HepG2 (cell line): ENCODE measurements at regions not wholly inside any gene's neighbourhood (a gene's known extent, or its start where the extent isn't known, plus 50 kb on each side); places are given as distances from the start of the nearest gene placed in this dataset.

Experiments
- AGO1 ChIP-seq: fragments of 200-400 bp; formaldehyde crosslinking; IDR thresholded peaks from 2 replicates; pipeline ENCODE4 v1.6.1; 2017; ENCODE audit warnings: mild to moderate bottlenecking, low read depth, low read length, moderate library complexity; ENCODE audit not compliant: poor library complexity, severe bottlenecking
- BHLHE40 ChIP-seq: IDR thresholded peaks from 2 replicates; pipeline ENCODE4 v1.6.1; 2011; ENCODE audit warnings: low read length, improper control_type of control experiment
- CTCF ChIP-seq: sonication (generic); formaldehyde crosslinking; IDR thresholded peaks from 2 replicates; pipeline ENCODE4 v1.5.0; 2020; ENCODE audit warnings: mild to moderate bottlenecking, missing genetic modification reagents, moderate library complexity
- DZIP1 ChIP-seq: sonication (generic); formaldehyde crosslinking; IDR thresholded peaks from 2 replicates; pipeline ENCODE4 v1.5.0; 2020; ENCODE audit warnings: mild to moderate bottlenecking, missing genetic modification reagents
- POGZ ChIP-seq: sonication (generic); formaldehyde crosslinking; IDR thresholded peaks from 2 replicates; pipeline ENCODE4 v1.4.0; 2020; ENCODE audit warnings: mild to moderate bottlenecking, missing genetic modification reagents
- RELA ChIP-seq: sonication (generic); formaldehyde crosslinking; IDR thresholded peaks from 2 replicates; pipeline ENCODE4 v1.4.0; 2020; ENCODE audit warnings: missing genetic modification reagents
- RFXANK ChIP-seq: IDR thresholded peaks from 2 replicates; pipeline ENCODE4 v1.6.1; 2016
- ZBTB21 ChIP-seq: sonication (generic); formaldehyde crosslinking; IDR thresholded peaks from 2 replicates; pipeline ENCODE4 v1.4.0; 2020; ENCODE audit warnings: missing genetic modification reagents
- ZBTB33 ChIP-seq: sonication (generic); formaldehyde crosslinking; IDR thresholded peaks from 2 replicates; pipeline ENCODE4 v1.4.0; 2020; ENCODE audit warnings: missing genetic modification reagents
- ZMYM4 ChIP-seq: sonication (generic); formaldehyde crosslinking; IDR thresholded peaks from 2 replicates; pipeline ENCODE4 v1.8.1; 2023; ENCODE audit warnings: mild to moderate bottlenecking, missing genetic modification reagents
- TF ChIP-seq, protein P1 (sequence below): sonication (generic); formaldehyde crosslinking; IDR thresholded peaks from 2 replicates; pipeline ENCODE4 v1.4.0; 2020; ENCODE audit warnings: missing genetic modification reagents
- TF ChIP-seq, protein P2 (sequence below): sonication (generic); formaldehyde crosslinking; IDR thresholded peaks from 2 replicates; pipeline ENCODE4 v1.4.0; 2020; ENCODE audit warnings: mild to moderate bottlenecking, missing genetic modification reagents
- TF ChIP-seq, protein P3 (sequence below): sonication (generic); formaldehyde crosslinking; IDR thresholded peaks from 2 replicates; pipeline ENCODE4 v1.4.0; 2020; ENCODE audit warnings: missing genetic modification reagents

DNA sequence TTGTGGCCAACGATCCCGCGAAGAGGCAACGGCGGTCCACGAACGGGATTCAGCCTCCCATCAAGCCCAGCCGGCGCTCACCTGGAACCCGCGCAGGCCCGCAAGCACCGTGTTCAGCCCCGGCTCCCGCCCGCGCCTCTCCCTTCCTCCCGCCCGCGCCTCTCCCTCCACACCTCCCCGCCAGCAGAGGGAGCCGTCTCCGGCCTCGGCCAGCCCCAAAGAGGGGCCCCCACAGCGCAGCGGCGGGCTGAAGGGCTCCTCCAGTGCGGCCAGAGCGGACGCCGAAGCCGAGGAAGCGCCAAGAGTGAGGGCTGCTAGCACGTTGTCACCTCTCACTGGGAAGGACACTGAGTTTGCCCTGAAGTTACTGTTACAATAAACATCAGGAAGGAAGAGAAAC is 55.3 kb upstream of the LAPTM4A start (continued):
- peak; percentile 98 for TF ChIP-seq ZBTB33 (CRISPR knock-in tag)
- TF ChIP-seq, protein P1, sequence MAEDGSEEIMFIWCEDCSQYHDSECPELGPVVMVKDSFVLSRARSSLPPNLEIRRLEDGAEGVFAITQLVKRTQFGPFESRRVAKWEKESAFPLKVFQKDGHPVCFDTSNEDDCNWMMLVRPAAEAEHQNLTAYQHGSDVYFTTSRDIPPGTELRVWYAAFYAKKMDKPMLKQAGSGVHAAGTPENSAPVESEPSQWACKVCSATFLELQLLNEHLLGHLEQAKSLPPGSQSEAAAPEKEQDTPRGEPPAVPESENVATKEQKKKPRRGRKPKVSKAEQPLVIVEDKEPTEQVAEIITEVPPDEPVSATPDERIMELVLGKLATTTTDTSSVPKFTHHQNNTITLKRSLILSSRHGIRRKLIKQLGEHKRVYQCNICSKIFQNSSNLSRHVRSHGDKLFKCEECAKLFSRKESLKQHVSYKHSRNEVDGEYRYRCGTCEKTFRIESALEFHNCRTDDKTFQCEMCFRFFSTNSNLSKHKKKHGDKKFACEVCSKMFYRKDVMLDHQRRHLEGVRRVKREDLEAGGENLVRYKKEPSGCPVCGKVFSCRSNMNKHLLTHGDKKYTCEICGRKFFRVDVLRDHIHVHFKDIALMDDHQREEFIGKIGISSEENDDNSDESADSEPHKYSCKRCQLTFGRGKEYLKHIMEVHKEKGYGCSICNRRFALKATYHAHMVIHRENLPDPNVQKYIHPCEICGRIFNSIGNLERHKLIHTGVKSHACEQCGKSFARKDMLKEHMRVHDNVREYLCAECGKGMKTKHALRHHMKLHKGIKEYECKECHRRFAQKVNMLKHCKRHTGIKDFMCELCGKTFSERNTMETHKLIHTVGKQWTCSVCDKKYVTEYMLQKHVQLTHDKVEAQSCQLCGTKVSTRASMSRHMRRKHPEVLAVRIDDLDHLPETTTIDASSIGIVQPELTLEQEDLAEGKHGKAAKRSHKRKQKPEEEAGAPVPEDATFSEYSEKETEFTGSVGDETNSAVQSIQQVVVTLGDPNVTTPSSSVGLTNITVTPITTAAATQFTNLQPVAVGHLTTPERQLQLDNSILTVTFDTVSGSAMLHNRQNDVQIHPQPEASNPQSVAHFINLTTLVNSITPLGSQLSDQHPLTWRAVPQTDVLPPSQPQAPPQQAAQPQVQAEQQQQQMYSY (CRISPR knock-in tag): no peak
- no peak for TF ChIP-seq AGO1
- TF ChIP-seq ZMYM4: peak; percentile 27; the same call in 1 of the 2 replicates
- TF ChIP-seq ZBTB21 (CRISPR knock-in tag): no peak
- TF ChIP-seq, protein P2, sequence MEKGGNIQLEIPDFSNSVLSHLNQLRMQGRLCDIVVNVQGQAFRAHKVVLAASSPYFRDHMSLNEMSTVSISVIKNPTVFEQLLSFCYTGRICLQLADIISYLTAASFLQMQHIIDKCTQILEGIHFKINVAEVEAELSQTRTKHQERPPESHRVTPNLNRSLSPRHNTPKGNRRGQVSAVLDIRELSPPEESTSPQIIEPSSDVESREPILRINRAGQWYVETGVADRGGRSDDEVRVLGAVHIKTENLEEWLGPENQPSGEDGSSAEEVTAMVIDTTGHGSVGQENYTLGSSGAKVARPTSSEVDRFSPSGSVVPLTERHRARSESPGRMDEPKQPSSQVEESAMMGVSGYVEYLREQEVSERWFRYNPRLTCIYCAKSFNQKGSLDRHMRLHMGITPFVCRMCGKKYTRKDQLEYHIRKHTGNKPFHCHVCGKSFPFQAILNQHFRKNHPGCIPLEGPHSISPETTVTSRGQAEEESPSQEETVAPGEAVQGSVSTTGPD (CRISPR knock-in tag): no peak
- TF ChIP-seq, protein P3, sequence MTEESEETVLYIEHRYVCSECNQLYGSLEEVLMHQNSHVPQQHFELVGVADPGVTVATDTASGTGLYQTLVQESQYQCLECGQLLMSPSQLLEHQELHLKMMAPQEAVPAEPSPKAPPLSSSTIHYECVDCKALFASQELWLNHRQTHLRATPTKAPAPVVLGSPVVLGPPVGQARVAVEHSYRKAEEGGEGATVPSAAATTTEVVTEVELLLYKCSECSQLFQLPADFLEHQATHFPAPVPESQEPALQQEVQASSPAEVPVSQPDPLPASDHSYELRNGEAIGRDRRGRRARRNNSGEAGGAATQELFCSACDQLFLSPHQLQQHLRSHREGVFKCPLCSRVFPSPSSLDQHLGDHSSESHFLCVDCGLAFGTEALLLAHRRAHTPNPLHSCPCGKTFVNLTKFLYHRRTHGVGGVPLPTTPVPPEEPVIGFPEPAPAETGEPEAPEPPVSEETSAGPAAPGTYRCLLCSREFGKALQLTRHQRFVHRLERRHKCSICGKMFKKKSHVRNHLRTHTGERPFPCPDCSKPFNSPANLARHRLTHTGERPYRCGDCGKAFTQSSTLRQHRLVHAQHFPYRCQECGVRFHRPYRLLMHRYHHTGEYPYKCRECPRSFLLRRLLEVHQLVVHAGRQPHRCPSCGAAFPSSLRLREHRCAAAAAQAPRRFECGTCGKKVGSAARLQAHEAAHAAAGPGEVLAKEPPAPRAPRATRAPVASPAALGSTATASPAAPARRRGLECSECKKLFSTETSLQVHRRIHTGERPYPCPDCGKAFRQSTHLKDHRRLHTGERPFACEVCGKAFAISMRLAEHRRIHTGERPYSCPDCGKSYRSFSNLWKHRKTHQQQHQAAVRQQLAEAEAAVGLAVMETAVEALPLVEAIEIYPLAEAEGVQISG (CRISPR knock-in tag): peak; percentile 49; the same call in 1 of the 2 replicates
- peak; percentile 64; the same call in 1 of the 2 replicates for TF ChIP-seq POGZ (CRISPR knock-in tag)
- TF ChIP-seq DZIP1 (CRISPR knock-in tag): 0 out of 2 replicates have a peak, but pooled peaks have one; percentile 39
- no peak for TF ChIP-seq BHLHE40
- TF ChIP-seq RFXANK (CRISPR knock-in tag): no peak
- TF ChIP-seq CTCF (CRISPR knock-in tag): peak; percentile 28; the same call in 1 of the 2 replicates
- no peak for TF ChIP-seq RELA (CRISPR knock-in tag)
